ENCODE measurements at regions not wholly inside any gene's neighbourhood (a gene's known extent, or its start where the extent isn't known, plus 50 kb on each side); places are given as distances from the start of the nearest gene placed in this dataset.

DNA sequence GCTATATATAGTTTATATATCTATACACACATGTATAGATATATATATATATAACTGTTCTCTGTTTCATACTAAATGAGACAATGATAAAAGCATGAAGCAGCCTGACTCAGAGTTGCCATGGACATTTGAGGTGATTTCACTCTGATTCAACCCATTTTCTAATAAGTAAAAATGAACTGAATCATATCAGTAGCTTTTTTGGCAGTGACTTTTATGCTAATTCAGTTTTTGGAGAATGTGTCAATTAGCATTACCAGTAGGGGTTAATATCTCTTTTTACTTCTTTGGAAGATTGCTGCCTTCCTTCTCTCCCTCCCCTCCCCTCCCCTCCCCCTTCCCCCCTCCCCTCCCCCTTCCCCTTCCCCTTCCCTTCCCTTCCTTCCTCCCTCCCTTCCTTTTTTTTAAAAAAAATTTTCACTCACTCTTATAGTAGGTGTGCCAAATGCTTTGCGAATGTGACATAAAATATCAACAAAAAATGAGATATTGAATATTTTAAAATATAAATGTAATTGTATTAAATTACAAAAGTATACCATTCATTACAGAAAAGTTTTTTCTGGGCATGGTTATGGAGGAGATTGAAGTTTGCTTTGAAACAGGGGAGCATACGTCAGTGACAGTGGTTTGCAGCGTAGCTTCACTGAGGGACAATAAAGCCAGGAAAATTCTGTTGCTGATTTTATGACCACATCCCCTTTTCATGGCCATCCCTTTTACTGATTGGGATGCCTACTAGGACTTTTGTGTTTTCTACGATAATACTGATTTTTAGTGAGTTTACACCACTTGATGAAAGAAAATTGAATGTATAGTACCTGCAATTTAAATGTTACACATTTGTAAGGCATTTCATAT, 64.0 kb upstream of the KLF6 start:
- DNase-seq (ENCODE audit: low spot score): no peak

DNA sequence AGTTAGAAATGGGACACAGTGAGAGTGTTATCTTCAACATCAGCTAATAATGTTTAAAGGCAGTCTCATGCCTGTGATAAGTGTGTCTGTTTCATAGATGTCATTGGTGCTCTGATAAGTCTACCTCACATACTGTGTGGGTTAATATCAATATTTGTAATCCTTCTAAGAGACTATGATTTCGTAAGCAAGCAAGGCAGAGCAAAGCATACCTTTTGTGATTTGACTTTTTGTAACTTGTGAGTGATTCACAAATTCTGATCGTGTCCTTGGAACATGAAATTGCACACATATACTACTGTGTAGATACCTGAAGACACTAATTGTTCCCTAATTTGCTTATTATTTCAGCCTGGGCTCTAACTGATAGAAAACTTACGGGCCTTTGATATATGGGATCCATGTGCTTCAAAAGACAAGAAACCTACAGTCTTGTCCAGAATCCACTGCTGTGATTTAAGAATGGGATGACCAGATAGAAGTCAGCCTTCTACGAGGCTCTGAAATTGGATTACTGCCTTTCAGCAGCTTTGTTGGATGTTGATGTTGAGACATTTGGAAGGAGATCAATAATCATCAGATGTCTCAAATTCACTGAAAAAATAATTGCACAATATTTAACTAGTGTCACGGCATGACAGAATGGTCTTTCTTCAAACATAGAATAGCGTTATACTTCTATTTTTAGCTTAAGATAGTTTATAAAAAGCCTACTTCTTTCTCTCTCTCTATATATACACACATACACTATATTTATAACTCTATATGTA, 63.2 kb upstream of the KLF6 start:
- DNase-seq (ENCODE audit: low spot score): no peak

DNA sequence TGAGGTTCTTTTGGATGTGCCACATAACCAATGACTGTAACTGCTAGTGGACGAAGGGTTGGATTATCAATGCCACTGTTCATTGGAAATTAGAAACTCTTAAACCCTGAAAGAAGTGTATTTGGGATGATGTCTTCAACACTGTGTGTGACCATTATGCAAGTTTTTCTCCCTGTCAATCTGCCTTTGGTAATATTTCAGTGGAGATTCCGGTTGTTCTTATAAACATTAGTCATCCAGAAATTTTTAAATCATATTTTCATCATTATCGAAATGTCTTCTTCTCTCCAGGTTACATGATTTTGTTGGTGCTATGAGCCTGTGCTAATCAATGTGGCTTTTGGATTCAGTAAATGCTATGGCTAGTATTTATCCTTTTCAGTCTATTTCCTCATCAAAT, 61.7 kb upstream of the KLF6 start:
- DNase-seq (ENCODE audit: low spot score): no peak

DNA sequence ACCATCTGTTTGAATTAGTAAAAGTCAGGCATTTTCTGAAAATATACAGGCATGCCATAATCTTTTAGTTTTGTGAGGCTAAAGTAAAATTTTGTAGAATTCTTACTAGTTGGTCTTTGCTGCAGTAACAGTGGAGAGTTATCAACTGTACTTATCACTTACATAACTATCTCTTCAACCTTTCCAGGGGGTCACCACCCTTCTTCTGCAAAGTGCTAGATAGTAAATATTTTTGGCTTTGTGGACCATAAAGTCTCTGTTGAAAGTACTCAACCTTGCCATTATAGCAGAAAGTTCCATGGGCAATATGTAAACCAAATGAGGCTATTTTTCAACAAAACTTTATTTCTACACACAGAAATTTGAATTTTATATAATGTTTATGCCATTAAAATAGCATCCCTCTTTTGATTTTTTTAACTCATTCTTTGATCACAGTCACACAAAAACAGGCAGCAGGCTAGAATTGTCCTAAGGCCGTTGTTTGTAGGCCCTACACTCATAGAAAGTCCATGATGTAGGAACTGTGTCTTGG, 59.5 kb upstream of the KLF6 start:
- DNase-seq (ENCODE audit: low spot score): no peak

DNA sequence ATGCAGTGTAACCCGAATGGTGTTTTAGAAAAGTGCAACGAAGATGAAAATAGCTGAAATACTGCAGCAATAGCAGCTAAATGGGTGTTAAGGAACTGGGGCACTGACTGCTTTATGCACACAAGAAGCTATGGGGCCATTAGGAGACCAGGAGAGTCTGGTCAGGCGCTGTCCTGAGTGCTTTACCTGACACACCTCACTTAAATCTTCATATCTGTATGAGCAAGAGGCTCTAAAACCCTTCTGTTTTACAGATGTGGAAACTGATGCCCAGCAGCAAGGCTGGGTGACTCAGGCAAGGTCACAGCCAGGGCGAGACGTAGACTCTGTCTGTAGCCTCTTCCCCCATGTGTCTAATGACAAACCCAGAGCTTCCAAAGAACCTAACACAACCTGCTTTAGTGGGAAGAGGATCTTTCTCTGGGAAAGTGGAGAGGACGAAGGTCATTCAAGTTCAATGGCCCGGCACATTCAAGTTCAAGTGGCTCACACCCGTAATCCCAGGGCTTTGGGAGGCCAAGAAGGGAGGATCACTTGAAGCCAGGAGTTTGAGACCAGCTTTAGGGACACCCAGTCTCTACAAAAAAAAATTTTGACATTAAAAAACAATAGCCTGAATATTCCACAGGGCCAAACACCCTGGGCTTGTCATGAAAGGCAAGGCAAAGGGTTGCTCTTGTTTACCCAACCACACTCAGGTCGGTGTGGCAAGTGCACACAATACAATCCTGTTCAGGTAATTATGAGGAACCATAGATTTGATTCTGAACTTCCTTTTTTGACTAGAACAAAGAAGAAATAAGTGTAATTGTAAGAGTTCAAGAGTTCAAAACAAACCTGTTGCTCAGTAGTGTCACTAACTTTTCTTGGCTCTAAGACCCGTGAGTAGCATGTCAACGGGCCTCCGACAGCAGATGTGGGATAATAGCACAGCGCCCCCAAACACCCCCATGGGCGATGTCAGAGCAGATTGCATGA, 53.7 kb upstream of the KLF6 start:
- no peak for DNase-seq (ENCODE audit: low spot score)

DNA sequence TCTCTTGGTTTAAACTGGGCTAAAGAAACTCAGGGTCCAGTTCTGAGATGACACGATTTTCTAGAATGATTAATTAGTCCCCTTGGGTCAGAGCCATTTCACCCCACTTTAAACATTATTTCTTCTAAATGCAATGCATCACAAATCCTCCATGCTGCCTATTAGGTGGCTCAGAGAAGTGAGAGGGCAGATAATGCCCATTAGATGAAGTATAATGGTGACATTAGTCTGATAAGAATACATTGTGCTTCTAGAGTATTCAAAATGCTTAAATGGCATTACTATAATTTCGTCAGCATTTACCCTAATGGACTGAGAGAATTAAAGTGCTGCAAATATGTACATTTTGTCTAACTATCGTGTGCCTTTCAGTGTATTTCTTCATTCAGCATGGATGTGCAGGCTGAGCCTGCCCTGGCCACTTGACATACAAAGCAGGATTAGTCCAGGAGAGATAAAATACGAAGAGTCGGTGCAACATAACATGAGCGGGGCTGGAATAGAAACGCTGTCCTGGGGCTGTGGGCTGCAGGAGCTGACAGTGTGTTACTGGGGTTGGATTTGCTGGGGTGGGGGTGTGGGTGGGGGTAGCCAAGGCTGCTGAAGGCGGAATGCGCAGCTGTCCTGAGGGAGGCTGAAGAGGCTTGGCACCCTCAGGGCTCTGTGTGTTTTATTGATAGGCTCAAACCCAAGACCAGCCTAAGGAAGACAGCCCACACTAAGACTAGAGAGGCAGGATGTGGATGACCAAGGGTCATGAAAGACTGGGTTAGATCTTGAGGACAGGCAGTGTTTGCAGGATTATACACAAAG, 52.8 kb upstream of the KLF6 start:
- DNase-seq (ENCODE audit: low spot score): no peak

DNA sequence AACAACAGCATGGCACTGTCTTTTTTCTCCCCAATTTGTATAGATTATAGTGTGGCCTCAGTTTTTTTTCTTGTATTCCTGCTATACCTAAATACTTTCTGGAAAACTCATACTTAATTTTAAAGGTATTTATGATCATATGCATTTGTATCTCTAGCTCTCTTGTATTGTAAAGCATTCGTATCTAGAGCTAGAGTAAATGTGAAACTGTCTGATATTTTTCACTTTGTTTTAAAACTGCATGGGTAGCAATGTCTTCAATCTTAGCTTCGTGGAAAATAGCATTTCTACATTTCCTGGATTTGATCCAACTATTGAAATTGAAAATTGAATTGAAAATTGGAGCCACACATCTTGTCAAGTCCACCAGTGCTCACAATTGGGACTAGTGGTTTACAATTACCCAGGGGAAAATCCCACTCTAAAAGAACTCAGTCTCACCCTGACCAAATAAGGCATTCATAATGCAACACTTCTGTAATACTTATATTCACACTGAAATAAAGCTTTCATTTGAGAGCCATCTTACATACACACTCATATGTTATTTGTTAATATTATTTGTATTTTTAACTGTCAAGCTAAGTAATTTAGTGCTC, 51.3 kb upstream of the KLF6 start:
- DNase-seq (ENCODE audit: low spot score): no peak

DNA sequence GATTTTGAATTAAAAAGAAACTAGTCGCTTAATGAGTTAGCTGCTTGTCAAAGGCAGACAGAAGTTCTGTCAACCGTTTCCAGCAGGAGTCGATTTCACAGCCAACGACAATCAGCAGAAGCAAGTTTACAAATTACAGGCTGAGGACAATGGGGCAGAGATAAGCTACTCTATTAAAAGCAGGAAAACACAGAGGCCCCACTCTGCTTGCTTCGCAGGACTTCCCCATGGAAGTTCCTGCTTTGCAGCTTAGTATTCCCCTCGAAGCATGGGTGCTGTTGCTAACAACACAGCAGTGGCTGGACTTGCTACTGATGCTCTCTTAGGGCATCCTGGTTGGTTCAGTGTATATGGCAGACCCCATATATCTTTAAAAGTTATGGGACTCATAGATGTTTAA, 50.8 kb upstream of the KLF6 start:
- DNase-seq (ENCODE audit: low spot score): no peak

DNA sequence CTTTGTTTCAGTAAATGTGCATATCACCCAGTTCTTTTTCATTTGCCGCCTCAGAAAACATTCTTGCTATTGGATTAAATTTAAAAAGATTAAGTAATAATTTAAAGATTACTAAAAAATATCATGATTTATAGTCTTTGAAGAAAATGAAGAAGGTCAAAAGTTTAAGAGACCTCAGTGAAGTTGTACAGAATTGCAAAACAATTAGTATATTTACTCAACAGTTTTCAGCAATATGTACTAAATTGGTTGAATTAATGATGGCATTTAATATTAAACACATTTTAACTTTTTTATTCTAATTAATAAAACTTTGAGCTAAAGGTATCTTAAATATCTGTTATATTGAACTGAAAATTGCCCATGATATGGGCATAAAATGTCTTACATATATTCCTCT, 49.9 kb upstream of the KLF6 start:
- DNase-seq (ENCODE audit: low spot score): no peak

Data from CD4-positive, alpha-beta T cell treated with Interleukin-6 at 100 ng/mL for 8 hours (primary cell).